Esophagus squamous epithelium (tissue), 4 donors: ENCODE measurements at regions not wholly inside any gene's neighbourhood (a gene's known extent, or its start where the extent isn't known, plus 50 kb on each side); places are given as distances from the start of the nearest gene placed in this dataset.

Experiments
- POLR2A ChIP-seq, 4 donors: fragments of 450-650 bp; IDR thresholded peaks; one replicate each; pipeline ENCODE4 v1.6.1; 2017; ENCODE audit warnings: antibody characterized with exemption in 4 of 4, mild to moderate bottlenecking in 4 of 4, moderate library complexity in 3 of 4
- TF ChIP-seq, protein P1 (sequence below), 6 experiments: fragments of 450-650 bp in 4 of 6; fragments of 200-600 bp in 2 of 6; sonication (generic) in 2 of 6; IDR thresholded peaks; one replicate each; pipeline ENCODE4 v1.5.1; 2016 to 2019; ENCODE audit warnings: antibody characterized with exemption in 6 of 6, mild to moderate bottlenecking in 4 of 6, moderate library complexity in 4 of 6

DNA sequence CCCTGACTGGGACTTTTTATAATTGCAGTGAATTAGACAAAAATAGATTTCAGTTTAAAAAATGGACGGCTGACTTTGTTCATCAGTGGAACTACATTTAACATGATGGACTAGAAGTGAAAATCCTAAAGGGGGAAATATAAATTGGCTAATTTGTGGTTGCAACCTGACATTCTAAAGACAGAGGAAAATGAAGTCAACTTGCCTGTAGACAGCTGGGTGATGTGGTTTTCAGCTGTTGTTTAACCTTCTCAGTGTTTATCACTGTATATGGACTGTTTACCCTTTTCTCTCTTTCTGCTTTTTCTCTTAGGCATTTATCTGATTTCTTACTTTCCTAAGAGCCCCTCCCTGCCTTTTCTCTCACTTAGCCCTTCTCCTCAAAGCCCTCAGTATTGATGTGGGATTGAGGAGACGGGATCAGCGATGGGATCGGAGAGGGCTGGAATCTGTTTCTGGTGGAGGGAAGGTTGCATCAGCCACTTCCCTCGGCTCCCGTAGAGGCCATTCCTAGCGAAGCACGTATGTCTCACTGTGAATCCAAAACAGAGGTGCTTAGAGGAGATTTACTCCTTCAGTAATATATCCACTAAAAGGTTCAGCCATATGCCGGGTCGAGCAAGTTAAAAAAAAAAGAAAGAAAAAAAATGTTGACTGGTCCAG lies 109.0 kb upstream of the KLF6 start:
- TF ChIP-seq, protein P1, sequence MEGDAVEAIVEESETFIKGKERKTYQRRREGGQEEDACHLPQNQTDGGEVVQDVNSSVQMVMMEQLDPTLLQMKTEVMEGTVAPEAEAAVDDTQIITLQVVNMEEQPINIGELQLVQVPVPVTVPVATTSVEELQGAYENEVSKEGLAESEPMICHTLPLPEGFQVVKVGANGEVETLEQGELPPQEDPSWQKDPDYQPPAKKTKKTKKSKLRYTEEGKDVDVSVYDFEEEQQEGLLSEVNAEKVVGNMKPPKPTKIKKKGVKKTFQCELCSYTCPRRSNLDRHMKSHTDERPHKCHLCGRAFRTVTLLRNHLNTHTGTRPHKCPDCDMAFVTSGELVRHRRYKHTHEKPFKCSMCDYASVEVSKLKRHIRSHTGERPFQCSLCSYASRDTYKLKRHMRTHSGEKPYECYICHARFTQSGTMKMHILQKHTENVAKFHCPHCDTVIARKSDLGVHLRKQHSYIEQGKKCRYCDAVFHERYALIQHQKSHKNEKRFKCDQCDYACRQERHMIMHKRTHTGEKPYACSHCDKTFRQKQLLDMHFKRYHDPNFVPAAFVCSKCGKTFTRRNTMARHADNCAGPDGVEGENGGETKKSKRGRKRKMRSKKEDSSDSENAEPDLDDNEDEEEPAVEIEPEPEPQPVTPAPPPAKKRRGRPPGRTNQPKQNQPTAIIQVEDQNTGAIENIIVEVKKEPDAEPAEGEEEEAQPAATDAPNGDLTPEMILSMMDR (IDR thresholded peaks at IDR 0.05), result no peak
- no peak for TF ChIP-seq POLR2A (IDR thresholded peaks at IDR 0.05)
